ENCODE measurements at regions not wholly inside any gene's neighbourhood (a gene's known extent, or its start where the extent isn't known, plus 50 kb on each side); places are given as distances from the start of the nearest gene placed in this dataset.
"Not testable (repeated sequence)": the region's sequence is repeated elsewhere in the genome, so short reads cannot be mapped to it uniquely, and the experiment has no call there.

GRCh38 chr22:10572531-10572930 lies 4955.5 kb upstream of the OR11H1 start:
- not testable (repeated sequence) for TF ChIP-seq CTCF (IDR thresholded peaks at IDR 0.05; ENCODE audit: poor library complexity); EZH2phosphoT487 (IDR thresholded peaks at IDR 0.05; ENCODE audit: low read depth, severe bottlenecking, unreplicated experiment); EZH2 (IDR thresholded peaks at IDR 0.05; ENCODE audit: borderline replicate concordance)
